NK-92 treated with Interleukin-12 subunit alpha and Interleukin-12 subunit beta, amount 100 ng/mL, for 24 hours (cell line): ENCODE measurements at regions not wholly inside any gene's neighbourhood (a gene's known extent, or its start where the extent isn't known, plus 50 kb on each side); places are given as distances from the start of the nearest gene placed in this dataset.

Source experiments
- DNase-seq: peaks from one replicate; lab custom pipeline; 2025; lab: John Stamatoyannopoulos, UW

GRCh38 chr6:80456724-80457438 lies 350.4 kb downstream of the BCKDHB start:
- DNase-seq, result no peak

GRCh38 chr6:80454661-80455365 lies 348.3 kb downstream of the BCKDHB start:
- DNase-seq, result no peak

GRCh38 chr6:80454197-80454596 lies 347.7 kb downstream of the BCKDHB start:
- DNase-seq, result peak; percentile 22

GRCh38 chr6:80449726-80450125 lies 343.3 kb downstream of the BCKDHB start:
- DNase-seq, result no peak

- DNase-seq, result no peak
These were observed 340.1 kb downstream of the BCKDHB start for GRCh38 chr6:80446454-80447045.

GRCh38 chr6:80445751-80446150 lies 339.3 kb downstream of the BCKDHB start:
- DNase-seq, result no peak

GRCh38 chr6:80442366-80442765 lies 335.9 kb downstream of the BCKDHB start:
- DNase-seq, result no peak

- no peak for DNase-seq
These were observed 334.7 kb downstream of the BCKDHB start for GRCh38 chr6:80441131-80441530.

GRCh38 chr6:80440496-80441115 lies 334.1 kb downstream of the BCKDHB start:
- DNase-seq, result no peak

- DNase-seq, result no peak
These were observed 333.4 kb downstream of the BCKDHB start for GRCh38 chr6:80439721-80440470.

- DNase-seq, result no peak
These were observed 332.3 kb downstream of the BCKDHB start for GRCh38 chr6:80438772-80439171.

- DNase-seq, result no peak
These were observed 331.3 kb downstream of the BCKDHB start for GRCh38 chr6:80437801-80438200.

- DNase-seq, result no peak
These were observed 330.8 kb downstream of the BCKDHB start for GRCh38 chr6:80437221-80437620.

- no peak for DNase-seq
These were observed 330.2 kb downstream of the BCKDHB start for GRCh38 chr6:80436663-80437062.

- DNase-seq, result no peak
These were observed 329.0 kb downstream of the BCKDHB start for GRCh38 chr6:80435457-80435856.

- DNase-seq, result no peak
These were observed 328.4 kb downstream of the BCKDHB start for GRCh38 chr6:80434691-80435350.

GRCh38 chr6:80433673-80434025 lies 327.2 kb downstream of the BCKDHB start:
- no peak for DNase-seq

- no peak for DNase-seq
These were observed 326.7 kb downstream of the BCKDHB start for GRCh38 chr6:80433010-80433672.

GRCh38 chr6:80425089-80425823 lies 318.8 kb downstream of the BCKDHB start:
- no peak for DNase-seq

- no peak for DNase-seq
These were observed 305.0 kb downstream of the BCKDHB start for GRCh38 chr6:80411486-80411885.
